ENCODE measurements at regions not wholly inside any gene's neighbourhood (a gene's known extent, or its start where the extent isn't known, plus 50 kb on each side); places are given as distances from the start of the nearest gene placed in this dataset.
A peak's percentile ranks its signal among the peaks of the same experiment; 100 is the strongest.
"Not testable (repeated sequence)": the region's sequence is repeated elsewhere in the genome, so short reads cannot be mapped to it uniquely, and the experiment has no call there.

DNA sequence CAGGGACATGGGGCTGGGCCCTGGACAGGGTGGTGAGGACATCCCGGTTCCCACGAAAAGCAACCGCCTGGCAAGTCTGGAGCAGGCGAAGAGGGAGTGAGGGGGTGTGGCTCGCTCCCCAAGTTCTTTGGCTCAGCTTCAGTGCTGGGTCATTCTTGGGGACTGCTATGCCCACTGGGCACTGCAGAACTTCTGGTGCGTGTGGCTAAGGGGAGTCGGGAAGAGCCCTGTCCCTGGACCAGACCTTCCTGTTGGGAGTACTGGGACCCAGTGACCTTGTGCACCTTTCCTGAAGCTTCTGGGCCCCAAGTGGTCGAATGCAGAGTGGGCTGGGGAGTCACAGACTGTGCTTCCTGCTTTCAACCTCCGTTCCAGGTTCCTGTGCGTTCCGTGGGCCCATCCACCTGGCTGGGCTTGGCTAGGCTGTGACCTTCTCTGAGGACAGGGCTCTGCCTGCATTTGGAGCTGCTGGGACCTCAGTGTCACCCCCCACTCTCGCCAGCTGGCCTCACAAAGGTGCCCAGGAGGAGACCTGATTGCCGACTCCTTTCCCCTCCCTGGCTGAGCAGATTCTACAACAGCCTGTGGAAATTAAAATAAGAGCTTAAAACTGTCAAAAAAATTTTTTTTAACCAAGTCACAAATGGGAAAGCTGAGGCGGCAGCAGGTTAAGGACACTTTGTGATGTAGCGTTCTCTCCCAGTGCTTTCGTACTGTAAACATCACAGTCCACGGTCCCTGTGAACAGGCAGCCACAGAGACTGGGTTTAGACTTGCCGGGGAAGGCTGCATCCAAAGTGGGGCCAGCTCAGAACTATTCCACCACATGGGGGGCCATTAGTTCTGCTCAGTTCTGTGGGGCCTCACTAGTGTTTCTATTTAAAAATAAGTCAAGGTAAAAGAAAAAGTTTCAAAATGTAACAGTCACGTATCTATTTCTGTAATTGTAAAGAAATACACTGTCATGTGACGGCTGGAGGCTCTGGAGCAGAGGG, 63.8 kb upstream of the WNT7B start:
- DNase-seq (ENCODE audit: low read depth) = no peak

DNA sequence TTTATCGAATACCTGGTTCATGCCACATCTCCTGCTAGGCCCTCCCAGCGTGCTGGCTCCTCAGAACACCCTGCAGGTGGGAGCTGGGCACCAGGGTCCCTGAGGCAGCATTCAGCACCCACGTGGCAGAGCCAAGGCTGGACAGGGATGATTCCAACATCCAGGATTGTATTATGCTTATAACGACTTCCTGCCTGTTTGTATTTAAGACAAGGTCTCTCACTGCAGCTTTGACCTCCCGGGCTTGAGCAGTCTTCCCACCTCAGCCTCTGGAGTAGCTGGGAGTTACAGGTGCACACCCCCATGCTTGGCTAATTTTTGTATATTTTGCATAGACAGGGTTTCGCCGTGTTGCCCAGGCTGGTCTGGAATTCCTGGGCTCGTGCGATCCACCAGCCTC, 64.7 kb upstream of the WNT7B start:
- no peak for DNase-seq (ENCODE audit: low read depth)

DNA sequence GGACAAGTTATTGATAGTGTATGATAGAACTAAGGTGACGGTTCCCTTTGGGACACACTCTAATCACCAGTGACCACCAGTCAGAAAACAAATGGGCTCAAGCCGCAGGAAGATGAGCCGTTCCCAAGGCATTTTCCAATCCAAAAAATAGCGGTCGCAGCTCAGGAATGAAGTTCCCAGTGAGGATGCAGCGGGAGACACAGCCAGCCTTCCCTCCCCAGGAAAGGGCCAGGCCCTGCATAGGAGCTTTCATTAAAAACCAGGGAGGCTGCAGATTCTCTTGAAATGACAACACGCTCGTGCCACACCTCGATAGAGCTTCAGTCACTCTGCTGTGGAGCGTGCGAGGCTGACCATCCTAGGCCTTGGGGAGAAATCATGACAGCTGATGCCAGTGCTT, 65.8 kb upstream of the WNT7B start:
- DNase-seq (ENCODE audit: low read depth) = no peak

DNA sequence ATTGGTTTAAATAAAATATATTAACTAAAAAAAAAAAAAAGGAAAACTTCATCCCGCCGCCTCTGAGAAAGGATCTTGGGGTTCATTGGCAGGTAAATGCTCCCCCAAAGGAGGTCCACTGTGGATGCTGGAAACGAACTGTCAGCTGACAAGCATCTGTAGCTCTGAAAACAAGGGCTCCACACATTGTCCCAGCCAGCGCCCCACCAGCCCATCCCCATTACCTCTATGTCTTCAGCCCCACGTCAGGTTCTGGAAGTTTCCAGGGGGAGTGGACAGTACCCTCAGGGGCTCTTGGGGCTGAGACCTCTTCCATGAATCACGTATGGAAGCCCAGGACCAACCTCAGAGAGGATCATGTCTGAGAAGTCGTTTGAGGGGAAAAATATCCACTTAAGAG, 66.4 kb upstream of the WNT7B start:
- no peak for DNase-seq (ENCODE audit: low read depth)

DNA sequence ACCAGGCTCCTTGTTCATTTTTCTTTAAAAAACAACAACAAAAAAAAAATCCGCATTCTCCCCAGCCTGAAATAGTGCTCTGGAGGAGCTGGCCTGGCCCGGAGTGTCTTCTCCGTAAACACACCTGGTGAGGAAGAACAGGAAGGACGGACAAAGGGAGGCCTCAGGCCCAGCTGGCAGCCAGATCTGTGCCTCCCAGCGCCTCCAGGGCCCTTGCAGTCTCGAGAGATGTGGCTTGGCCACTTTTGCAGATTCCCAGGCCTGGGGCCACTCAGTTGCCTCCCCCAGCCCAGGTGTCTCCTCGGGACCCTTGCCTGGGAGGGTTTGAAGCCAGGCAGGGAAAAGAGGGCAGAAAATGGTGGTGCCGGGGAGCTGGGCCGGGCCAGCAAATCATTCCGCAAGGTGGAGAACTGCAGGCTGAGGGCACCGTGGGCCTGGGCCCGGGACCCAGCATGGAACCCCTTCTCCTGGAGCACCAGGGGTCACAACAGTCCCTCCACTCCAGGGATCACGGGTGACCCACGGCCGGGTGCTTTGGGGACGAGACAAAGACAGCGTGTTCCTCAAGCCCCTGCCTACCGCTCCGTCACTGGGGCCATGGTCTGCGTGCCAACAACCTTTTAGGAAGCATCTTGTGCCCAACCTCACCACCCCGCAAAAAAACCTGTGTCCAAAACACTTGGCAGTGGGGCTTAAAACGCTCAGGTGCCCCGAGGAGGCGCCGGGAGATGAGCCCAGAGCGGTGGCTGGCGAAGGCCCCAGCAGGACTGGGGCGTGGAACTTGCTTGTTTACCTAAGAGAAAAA, 67.1 kb upstream of the WNT7B start:
- no peak for DNase-seq (ENCODE audit: low read depth)

DNA sequence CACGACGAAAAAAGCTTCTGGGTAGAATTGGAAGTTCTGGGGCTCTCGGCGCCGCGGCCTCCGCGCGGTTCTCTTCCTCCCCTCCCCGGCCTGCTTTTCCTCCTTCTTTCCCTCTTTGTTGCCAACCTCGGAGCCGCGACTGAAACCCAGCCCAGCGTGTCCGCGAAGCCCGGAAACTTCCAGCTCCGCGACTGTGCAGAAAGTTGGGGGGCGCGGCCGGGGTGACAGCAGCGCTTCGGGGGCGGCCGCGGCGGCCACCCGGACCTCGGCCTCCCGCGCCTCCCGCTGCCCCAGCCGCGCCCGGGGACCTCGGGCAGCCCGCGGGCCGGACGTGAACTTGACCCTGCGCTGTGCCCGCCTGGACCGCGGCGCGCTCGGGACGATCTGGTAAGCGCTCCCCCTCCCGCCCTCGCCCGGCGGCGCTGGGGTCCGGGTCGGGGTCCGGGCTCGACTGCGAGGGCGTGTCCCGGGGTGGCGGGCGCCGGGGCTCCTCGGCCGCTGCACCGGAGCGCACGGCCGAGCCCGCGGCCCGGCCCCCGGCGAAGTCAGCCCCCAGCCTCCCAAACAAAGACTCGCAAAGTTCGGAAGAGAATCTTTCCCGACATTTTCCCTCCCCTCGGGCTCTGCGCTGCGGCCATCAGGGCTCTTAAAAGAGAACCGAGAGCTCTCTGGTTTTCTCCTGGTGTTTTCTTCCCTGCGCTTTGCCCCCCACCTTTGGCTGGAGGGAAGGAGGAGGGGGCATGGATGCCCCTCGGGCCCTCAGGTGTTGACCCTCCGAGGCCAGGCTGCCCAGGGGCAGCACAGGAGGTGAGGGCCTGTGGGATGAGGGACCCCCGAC, 67.9 kb upstream of the WNT7B start:
- DNase-seq (ENCODE audit: low read depth) = no peak

DNA sequence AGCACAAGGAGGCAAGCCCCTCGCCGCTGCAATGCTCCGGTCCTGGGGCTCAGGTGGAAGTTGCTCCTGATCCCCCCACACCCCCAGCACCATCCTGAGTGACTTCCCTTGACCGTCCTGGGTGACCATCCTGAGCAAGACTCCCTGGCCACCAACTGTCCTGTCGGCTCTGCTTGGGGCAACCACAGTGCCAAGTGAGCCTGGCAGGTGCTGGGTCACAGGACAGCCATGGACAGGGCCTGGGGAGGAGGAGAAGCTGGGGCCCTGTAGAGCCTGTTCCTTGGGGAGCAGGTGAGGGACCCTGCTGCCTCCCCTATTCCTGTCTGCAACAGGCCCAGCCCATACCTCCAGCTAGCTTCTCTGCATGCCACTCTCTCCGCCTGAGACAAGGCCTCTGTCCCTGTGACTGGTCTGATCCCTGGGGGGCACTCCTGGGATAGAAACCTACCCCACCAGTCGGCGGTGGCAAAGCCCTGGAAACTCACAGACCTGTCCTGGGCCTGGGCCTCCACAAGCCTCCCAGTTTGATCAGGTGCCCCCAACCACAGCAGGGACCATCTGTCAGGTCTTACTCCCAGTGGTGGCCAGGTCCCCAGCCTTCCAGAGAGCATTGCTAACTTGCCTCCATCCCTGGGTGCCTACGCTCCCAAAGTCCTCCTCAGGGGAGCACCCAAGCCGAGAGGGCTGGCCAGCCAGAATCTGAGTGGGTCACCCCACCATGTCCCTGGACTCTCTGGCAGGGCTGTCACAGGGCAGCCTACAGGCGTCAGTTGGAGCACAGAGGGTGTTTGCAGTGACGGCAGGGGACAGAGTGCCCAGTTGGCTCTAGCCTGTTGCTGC, 68.7 kb upstream of the WNT7B start:
- no peak for DNase-seq (ENCODE audit: low read depth)

DNA sequence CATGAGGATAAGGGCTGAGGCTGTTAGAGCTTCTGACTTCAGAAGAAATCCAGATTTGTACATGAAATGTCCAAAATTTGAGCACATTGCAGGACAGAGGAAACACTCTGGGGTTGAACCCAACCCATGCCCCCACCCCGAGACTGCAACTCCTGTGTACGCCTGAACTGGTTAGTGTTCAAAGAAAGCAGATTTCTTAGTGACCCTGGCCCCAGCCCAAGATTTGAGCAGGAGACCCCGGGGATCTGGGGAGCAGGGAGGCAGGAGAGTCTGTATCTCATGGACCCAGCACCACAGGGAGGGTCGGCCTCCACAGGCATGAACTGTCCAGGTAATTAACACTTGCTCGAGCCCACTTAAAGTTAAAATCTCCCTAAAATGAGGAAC, 69.3 kb upstream of the WNT7B start:
- no peak for DNase-seq (ENCODE audit: low read depth)

DNA sequence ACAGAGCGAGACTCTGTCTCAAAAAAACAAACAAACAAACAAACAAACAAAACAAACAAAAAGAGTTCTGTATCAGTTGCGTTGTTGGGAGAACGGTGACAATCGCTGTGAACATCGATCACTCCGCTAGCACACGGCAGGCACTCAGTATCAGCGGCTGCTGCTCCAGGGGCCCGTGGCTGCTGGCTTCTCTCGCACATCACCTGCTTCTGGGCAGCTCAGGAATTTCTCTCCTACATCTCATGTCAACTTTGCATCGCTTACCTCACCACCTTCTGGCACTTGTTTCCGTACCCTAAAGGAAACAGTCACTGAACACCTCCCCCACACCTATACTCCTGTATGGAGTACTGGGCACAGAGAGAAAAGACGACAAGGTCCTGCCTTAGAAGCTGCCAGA, 70.3 kb upstream of the WNT7B start:
- no peak for DNase-seq (ENCODE audit: low read depth)

DNA sequence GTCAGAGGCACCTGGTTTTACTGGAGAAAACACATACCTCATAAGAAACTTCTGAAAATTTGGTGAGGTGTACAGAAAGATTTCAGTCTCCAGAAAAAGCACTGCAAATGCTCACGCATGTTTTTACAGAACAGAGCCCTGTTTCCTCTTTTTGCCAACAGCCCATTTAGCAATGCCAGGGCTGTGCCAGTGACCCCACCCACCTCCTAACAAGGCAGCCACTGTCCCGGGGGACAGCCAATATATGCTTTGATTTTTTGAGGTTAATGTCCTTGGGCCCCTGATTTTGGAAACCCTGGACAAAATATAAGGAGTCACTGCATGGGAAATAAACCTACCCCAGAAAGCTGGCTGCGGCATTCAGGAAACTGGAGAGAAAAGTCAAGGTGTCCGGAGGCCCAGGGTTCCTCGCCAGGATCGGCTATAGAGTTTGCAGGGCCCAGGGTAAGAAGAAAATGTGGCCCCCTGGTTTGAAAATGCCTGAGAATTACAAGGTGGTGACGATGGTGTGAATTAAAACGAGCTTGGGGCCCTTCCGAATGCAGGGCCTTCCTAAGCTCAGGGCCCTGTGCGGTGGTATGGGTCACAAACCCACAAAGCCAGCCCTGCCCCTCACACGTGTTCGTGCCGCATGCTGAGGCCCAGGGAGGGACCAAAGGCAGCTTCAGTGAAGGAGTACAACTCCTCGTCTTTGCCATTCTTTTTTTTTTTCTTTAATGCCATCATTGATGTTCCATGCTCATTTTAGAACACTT, 71.1 kb upstream of the WNT7B start:
- DNase-seq (ENCODE audit: low read depth) = no peak

DNA sequence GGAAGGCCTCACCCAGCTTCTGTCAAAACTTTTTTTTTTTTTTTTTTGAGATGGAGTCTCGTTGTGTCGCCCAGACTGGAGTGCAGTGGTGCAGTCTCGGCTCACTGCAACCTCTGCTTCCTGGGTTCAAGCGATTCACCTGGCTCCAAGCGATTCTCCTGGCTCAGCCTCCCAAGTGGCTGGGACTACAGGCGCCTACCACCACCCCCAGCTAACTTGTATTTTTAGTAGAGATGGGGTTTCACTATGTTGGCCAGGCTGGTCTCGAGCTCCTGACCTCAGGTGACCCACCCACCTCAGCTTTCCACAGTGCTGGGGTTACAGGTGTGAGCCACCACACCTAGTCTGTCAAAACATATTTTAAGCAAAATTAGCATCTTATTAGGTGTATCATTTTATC, 71.7 kb upstream of the WNT7B start:
- DNase-seq (ENCODE audit: low read depth) = not testable (repeated sequence)

DNA sequence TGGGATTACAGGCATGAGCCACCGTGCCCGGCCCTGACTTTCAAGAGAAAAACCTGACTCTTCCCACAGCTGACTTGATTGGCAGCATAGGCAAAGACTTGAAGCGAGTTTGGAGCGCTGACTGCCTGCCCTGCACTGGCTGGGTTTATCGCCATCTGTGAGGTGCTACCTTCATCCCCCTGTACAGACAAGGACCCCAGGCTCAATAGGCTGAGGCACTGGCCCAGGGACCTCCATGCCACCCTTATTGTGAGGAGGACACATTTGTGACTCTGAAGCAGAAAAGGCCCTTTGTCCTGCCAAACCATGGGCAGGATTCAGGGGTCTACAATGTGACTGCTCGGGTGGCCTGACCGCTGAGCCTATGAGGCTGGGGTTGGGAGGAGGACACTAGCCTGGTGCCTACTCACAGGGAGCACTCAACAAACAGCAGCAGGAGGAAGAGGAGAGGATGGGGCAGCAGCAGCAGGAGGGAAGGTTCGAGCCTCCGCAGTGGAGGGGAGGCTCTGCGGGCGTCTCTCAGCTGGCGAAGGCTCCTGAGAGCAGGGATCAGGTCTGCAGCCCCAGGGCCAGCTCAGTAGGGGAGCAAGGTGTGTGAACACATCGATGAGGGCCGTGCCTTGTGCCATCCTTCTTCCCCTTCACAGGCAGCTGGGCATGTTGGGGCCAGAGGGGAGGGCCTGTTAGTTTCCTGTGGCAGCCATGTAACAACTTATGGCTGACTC, 72.9 kb upstream of the WNT7B start:
- DNase-seq (ENCODE audit: low read depth) = no peak

DNA sequence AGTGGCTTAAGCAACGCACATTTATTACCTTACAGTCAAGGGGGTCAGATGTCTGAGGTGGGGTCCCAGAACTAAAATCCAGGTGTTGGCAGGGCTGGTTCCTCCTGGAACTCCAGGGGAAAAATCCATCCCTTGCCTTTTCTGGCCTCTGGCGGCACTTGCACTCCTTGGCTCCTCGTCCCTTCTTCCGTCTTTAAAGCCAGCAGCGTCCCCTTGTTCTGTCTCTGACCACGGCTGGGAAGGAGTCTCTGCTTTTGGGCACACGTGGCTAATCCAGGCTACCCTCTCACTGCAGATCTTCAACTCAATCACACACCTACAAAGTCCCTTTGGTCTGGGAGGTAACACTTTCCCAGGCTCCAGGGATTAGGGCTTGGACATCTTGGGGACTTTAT, 73.5 kb upstream of the WNT7B start:
- DNase-seq (ENCODE audit: low read depth) = no peak

DNA sequence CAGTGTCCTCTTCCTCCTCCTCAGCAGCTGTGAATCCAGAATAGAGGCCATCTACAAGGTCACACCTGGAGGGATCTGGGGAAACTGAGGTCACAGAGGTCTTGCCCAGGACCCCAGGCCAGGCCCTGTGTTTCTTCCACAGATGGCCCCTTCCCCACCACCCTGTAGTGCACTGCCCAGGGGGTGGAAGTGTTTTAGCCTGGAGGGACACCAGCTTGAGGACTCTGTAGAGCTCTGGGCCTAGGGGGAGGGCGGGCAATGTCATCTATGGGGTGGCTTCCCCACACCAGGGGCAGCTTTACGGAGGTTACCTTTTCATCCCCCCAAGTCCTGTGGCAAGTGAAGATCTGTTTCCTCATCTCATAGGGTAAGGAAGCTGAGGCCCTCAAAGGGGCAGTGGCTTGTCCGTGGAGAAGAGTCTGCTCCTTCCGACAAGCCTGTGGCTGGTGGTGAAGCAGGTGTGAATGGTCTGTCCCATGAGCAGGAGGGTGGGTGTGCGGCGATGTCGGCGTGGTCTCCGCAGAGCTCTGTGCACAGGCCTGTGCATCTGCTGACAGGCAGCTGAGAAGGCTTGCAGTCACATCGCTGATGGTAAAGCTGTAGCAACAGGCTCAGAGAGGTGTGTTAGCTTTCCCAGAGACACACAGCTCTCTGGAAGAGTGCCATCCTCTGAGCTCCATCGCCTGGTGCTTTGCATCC, 74.1 kb upstream of the WNT7B start:
- DNase-seq (ENCODE audit: low read depth) = no peak

DNA sequence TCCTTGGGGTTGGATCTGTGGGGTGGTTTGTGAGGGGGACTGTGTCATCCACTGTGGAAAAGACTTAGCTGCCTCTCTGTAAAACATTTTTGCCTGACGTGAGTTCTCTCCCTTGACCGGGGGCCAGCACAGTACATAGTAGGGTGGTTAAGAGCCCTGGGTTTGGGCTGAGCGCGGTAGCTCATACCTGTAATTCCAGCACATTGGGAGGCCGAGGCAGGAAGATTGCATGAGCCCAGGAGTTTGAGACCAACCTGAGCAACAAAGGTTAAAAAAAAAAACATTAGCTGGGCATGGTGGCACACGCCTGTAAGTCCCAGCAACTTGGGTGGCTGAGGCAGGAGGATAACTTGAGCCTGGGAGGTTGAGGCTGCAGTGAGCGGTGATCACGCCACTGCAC, 74.7 kb upstream of the WNT7B start:
- DNase-seq (ENCODE audit: low read depth) = no peak

DNA sequence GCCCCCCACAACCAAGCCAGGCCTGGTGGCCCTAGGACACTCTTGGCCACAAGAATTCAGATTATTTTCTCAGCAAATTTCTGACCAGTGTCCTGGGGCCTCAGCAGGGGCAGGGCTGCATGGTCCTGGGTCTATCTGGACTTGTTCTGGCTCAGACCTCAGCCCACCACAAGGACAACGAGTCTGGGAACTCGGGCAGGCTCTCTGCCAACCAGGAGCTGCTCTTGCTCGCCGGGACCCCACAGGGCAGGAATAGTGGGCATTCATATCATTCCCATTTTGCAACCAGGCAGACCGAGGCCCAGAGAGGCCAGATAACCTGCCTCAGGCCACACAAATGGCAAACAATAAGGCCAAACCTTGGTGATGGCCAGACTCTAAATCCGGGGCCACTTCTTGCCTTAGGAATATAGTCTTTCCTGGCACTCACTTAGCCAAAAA, 75.4 kb upstream of the WNT7B start:
- DNase-seq (ENCODE audit: low read depth) = no peak

DNA sequence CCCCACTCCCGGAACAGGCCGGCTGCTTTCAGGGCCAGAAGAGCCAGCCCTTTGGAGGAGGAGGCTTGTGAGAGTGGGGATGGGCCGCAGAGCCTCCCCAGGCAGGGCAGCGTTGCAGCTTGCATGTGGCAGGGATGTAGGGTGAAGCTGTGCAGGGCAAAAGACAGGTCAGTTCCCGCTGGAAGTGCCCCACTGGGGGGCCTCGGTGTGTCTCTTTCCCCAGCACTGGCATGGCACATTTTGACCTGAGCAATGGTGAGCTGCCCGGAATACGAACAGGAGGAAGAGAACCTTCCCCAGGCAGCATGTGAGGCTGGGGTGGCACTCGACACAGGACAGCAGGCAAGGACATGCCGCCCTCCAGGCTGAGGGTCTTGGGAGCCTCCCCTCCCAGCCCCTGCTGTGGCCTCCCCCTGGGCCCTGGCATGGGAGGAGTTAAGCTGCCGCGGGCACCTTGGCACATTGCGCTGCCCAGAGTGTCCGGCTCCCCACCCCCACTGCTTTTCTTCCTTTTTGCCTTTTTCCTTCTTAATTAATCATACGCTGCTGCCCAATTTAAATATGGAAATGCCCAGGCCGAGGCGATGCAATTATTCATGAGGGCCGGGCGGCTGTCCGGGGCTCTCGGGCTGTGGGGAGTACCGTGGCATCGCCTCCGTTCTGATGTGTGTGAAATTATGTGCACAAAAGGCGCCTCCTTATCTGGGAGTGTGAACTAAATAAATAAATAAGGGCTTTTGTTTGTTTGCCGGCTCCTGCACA, 76.0 kb upstream of the WNT7B start:
- DNase-seq (ENCODE audit: low read depth) = no peak

DNA sequence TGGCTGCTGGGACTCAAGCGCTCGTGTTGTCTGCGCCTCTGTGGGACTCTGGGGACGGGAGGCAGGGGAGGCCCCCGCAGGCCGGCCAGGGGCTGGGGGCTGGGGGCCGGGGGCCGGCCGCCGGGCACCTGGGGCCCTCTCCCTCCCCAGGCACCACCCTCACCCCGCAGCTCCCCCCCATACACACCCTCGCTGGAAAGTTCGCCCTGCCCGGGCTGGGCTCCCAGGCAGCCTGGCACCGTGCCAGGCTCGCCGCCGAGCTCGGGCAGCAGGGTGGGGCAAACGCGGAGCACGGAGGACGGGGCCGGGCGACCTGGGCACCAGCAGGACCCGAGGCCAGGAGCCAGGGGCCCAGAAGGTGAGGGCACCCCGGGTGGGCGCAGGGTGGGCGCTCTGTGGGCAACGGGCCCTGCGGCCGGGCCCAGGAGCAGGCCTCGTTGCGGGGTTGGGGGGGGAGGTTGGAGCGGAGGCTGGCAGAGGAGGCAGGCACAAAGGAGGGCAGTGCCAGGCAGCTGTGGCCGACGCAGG, 76.7 kb upstream of the WNT7B start:
- peak; percentile 48 for DNase-seq (ENCODE audit: low read depth)

All from activated T-cell treated with anti-CD3 and anti-CD28 coated beads for 24 hours (primary cell).